HFF-Myc (cell line): ENCODE measurements at regions not wholly inside any gene's neighbourhood (a gene's known extent, or its start where the extent isn't known, plus 50 kb on each side); places are given as distances from the start of the nearest gene placed in this dataset.

ENCODE experiments used
- DNase-seq: peaks from one replicate; pipeline ENCODE4 v3.0.0-alpha.2; 2011; ENCODE audit warnings: low read depth; ENCODE audit errors: extremely low read depth
- H3K4me3 ChIP-seq: replicated peaks from 2 replicates; pipeline ENCODE4 v1.5.1; 2011; ENCODE audit warnings: low read depth, mild to moderate bottlenecking, control low read depth, low read length
- TF ChIP-seq, protein P1 (sequence below): IDR thresholded peaks from 2 replicates; pipeline ENCODE4 v1.5.1; 2012; ENCODE audit warnings: mild to moderate bottlenecking, low read depth, low read length, control low read depth; ENCODE audit errors: missing control alignments

DNA sequence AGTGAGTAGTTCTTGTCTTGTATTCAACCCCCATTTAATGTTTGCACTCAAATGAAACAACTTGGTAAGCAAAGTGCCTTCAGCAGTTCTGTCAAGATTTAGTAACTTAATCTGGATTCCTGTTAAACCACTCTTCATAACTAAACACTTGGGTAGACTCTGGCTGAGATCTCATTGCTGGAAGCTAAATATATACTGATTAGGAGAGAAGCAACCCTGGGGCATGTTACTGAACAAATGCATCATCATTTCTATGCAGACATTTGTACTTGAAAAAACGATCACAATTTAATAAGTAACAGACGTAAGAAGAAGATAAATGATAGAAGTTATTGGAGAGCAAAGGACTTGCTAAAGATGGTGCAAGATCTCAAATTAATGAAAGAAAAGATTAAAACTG is 308.4 kb upstream of the POM121L12 start:
- DNase-seq: no peak
- TF ChIP-seq, protein P1, sequence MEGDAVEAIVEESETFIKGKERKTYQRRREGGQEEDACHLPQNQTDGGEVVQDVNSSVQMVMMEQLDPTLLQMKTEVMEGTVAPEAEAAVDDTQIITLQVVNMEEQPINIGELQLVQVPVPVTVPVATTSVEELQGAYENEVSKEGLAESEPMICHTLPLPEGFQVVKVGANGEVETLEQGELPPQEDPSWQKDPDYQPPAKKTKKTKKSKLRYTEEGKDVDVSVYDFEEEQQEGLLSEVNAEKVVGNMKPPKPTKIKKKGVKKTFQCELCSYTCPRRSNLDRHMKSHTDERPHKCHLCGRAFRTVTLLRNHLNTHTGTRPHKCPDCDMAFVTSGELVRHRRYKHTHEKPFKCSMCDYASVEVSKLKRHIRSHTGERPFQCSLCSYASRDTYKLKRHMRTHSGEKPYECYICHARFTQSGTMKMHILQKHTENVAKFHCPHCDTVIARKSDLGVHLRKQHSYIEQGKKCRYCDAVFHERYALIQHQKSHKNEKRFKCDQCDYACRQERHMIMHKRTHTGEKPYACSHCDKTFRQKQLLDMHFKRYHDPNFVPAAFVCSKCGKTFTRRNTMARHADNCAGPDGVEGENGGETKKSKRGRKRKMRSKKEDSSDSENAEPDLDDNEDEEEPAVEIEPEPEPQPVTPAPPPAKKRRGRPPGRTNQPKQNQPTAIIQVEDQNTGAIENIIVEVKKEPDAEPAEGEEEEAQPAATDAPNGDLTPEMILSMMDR: no peak
- H3K4me3 ChIP-seq: no peak overlapping the region

DNA sequence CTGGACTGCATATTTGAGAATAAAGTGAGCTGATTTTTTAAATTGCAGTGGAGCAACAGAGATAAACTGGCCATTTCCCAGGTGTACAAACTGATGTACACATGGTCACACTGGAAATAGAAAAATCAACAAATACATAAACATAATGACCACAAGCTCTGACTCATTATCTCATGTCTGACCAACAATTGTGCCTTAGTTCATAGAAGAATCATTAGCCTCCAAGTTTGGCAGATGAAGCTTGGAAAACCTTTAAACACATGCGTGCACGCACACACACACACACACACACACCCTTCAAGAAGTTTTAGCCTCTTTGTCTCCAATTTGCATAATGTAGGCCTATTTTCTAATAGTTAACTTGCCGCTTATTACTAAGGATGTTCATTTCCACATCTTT is 308.9 kb upstream of the POM121L12 start:
- TF ChIP-seq, protein P1: no peak
- no peak overlapping the region for H3K4me3 ChIP-seq
- DNase-seq: no peak

DNA sequence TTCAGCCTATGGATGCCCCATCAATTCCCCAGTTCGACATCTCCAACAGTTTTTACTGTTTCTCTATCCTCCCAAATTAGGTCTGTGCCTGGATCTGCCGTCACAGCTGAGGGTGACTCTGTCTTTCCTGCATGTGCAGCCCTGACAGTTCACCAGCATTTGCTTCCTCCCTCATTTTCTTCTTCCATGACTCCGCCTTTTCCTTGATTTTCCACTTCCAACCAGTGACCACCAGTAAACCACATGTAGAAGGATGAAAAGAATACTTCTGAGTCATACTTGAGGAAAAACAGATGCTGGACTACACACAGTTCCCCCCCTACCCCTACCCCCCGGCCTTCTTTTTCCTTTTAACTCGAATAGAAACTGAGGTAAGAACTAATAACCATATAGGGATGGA is 311.8 kb upstream of the POM121L12 start:
- no peak overlapping the region for H3K4me3 ChIP-seq
- TF ChIP-seq, protein P1: no peak
- no peak for DNase-seq

DNA sequence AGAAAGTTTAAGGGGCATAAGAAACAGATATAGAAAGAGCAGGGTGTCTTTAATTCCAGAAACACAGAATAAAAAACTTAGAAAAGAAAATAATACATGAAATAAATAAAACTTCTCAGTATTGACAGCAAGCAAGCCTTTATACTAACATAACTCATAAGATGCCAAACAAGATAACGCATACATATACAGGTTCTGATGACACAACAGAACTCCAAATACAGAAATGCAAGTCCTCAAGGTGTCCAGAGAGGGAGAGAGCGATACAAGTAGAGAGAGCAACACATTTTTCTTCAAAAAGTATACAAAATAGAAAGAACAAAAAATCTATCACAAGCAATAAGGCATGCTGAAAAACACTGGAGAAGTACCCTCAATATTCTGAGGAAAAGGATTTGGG is 314.6 kb upstream of the POM121L12 start:
- TF ChIP-seq, protein P1: no peak

DNA sequence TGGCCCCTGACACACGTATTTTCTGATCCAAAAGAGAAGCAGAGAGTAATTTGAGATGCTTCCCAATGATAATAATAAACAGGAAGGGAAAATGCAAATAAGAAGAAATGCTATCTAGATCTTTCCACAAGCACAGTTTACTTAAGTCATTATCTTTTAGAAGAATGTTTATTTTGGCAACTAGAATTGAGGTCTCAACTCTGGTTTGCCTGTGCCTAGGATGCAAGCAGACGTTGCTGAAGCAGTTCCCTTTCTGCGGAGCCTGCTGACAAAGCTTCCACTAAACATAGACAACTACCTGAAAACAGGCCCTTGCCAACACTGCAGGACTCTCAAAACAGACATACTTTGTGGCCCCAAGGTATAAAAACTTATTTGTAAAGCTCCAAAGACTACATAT is 315.8 kb upstream of the POM121L12 start:
- no peak overlapping the region for H3K4me3 ChIP-seq
- no peak for DNase-seq
- TF ChIP-seq, protein P1: no peak

More for the DNA sequence above, 314.6 kb upstream of the POM121L12 start:
- no peak overlapping the region for H3K4me3 ChIP-seq
- no peak for DNase-seq

DNA sequence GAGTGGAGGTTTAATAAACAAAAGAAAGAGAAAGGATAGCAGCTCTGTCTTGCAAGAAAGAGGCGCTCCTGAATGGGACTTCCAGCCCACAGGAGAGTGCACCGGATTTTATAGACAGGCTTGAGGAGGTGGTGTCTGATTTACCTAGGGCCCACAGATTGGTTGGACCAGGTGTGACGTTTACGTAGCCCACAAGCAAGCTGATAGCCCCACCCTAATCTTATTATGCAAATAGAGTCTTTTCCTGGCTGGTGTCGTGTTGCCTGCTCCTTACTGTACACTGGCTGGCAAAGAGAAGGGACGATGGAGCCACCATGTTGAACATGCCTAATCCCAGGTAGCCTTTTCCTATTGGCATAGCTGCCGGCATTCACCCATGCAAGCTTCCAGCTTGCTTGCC is 319.7 kb upstream of the POM121L12 start:
- no peak overlapping the region for H3K4me3 ChIP-seq
- no peak for DNase-seq
- TF ChIP-seq, protein P1: no peak

DNA sequence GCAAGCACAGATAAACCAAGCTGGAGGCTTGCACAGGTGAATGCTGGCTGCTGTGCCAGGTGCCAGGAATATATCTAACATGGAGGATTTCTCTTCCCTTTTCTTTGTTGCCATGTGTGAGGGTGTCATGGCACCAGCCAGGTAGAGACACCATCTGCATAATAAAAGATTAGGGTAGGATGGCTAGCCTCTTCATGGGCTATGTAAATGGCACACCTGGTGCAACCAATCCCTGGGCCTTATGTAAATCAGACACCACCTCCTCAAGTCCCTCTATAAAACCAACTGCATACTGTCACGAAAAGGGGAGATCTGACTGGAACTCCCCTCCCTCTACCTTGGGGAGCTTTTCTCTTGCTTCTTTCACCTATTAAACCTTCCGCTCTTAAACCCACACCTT is 322.5 kb upstream of the POM121L12 start:
- H3K4me3 ChIP-seq: no peak overlapping the region
- TF ChIP-seq, protein P1: no peak
- DNase-seq: no peak
